ENCODE measurements at regions not wholly inside any gene's neighbourhood (a gene's known extent, or its start where the extent isn't known, plus 50 kb on each side); places are given as distances from the start of the nearest gene placed in this dataset.
A peak's percentile ranks its signal among the peaks of the same experiment; 100 is the strongest.
"Not testable (repeated sequence)": the region's sequence is repeated elsewhere in the genome, so short reads cannot be mapped to it uniquely, and the experiment has no call there.

GRCh38 chr3:35448681-35449080 lies 190.6 kb upstream of the ARPP21 start:
- WGBS, result 96% methylated on average over 1 of the region's 1 CpG
- H3K27me3 ChIP-seq (ENCODE audit: control insufficient read depth in 2 of 2, insufficient read depth in 1 of 2, low read length in 1 of 2), result no peaks in the 10 kb centered on the region
- no peaks in the 10 kb centered on the region for H3K9me3 ChIP-seq (ENCODE audit: control insufficient read depth in 2 of 2, insufficient read depth in 1 of 2, low read length in 1 of 2)
- H3K36me3 ChIP-seq (ENCODE audit: control insufficient read depth in 2 of 2, insufficient read depth in 2 of 2, low read length in 1 of 2), result no peaks in the 10 kb centered on the region
- H3K27ac ChIP-seq (ENCODE audit: low read depth in 1 of 2, low read length in 1 of 2), result no peak overlapping the region
- no peak overlapping the region for H3K4me3 ChIP-seq (ENCODE audit: low read length in 2 of 2)
- DNase-seq (ENCODE audit: low read depth in 6 of 9, low spot score in 9 of 9), result no peak
- H3K4me1 ChIP-seq (ENCODE audit: control insufficient read depth in 2 of 2, insufficient read depth in 2 of 2, low read length in 2 of 2), result peaks cover 0 to 3% of the 10 kb centered on the region in 2 donors

GRCh38 chr3:35454819-35455218 lies 184.5 kb upstream of the ARPP21 start:
- not testable (repeated sequence) for DNase-seq (ENCODE audit: low read depth in 6 of 9, low spot score in 9 of 9); H3K36me3 ChIP-seq (ENCODE audit: control insufficient read depth in 2 of 2, insufficient read depth in 2 of 2, low read length in 1 of 2); H3K27ac ChIP-seq (ENCODE audit: low read depth in 1 of 2, low read length in 1 of 2); H3K4me3 ChIP-seq (ENCODE audit: low read length in 2 of 2); H3K4me1 ChIP-seq (ENCODE audit: control insufficient read depth in 2 of 2, insufficient read depth in 2 of 2, low read length in 2 of 2); H3K27me3 ChIP-seq (ENCODE audit: control insufficient read depth in 2 of 2, insufficient read depth in 1 of 2, low read length in 1 of 2); H3K9me3 ChIP-seq (ENCODE audit: control insufficient read depth in 2 of 2, insufficient read depth in 1 of 2, low read length in 1 of 2)
- WGBS, result 98% methylated on average over 9 of the region's 9 CpGs

DNA sequence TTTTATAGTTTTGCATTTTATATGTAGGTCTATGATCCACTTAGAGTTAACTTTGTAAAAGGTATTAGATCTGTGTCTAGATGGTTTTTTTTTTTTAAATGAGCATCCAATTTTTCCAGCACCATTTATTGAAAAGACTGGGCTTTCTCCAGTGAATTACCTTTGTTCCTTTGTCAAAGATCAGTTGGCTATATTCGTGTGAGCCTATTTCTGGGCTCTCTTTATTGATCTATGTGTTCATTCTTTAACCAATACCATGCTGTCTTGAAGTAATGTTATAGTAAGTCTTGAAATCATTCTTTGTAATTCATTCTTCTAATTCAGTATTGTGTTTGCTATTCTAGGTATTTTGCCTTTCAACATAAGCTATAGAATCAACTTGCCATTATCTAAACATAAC lies 165.4 kb upstream of the ARPP21 start:
- 43% methylated on average over 1 of the region's 1 CpG for WGBS
- Histone ChIP-seq H3K4me1 (ENCODE audit: control insufficient read depth in 2 of 2, insufficient read depth in 2 of 2, low read length in 2 of 2) (no peaks in the 10 kb centered on the region), H3K4me3 (ENCODE audit: low read length in 2 of 2) (no peak overlapping the region), H3K9me3 (ENCODE audit: control insufficient read depth in 2 of 2, insufficient read depth in 1 of 2, low read length in 1 of 2) (no peaks in the 10 kb centered on the region), H3K36me3 (ENCODE audit: control insufficient read depth in 2 of 2, insufficient read depth in 2 of 2, low read length in 1 of 2) (no peaks in the 10 kb centered on the region), H3K27ac (ENCODE audit: low read depth in 1 of 2, low read length in 1 of 2) (no peak overlapping the region), H3K27me3 (ENCODE audit: control insufficient read depth in 2 of 2, insufficient read depth in 1 of 2, low read length in 1 of 2) (no peaks in the 10 kb centered on the region)
- DNase-seq (ENCODE audit: low read depth in 6 of 9, low spot score in 9 of 9), result no peak

DNA sequence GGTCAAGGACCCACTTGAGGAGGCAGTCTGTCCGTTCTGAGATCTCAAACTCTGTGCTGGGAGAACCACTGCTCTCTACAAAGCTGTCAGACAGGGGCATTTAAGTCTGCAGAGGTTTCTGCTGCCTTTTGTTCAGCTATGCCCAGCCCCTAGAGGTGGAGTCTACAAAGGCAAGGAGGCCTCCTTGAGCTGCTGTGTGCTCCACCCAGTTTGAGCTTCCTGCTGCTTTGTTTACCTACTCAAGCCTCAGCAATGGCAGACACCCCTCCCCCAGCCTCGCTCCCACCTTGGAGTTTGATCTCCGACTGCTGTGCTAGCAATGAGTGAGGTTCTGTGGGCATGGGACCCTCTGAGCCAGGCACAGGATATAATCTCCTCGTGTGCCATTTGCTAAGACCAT lies 156.8 kb upstream of the ARPP21 start:
- DNase-seq (ENCODE audit: low read depth in 6 of 9, low spot score in 9 of 9), result peak in 1 of 9 donors; percentile 34
- H3K36me3 ChIP-seq (ENCODE audit: control insufficient read depth in 2 of 2, insufficient read depth in 2 of 2, low read length in 1 of 2), result not testable (repeated sequence)
- 85% methylated on average over 4 of the region's 4 CpGs for WGBS

DNA sequence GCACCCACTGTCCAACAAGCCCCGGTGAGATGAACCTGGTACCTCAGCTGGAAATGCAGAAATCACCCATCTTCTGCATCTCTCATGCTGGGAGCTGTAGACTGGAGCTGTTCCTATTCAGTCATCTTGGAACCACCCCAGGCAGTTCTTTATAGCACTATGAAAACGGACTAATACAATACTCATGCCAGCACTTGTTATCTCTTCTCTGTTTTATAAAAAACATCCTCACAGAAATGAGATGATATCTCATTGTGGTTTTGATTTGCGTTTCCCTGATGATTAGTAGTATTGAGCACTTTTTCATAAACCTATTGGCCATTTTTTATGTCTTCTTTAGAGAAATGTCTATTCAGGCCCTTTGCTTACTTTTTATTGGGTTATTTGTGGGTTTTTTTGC lies 156.2 kb upstream of the ARPP21 start:
- Histone ChIP-seq H3K9me3 (ENCODE audit: control insufficient read depth in 2 of 2, insufficient read depth in 1 of 2, low read length in 1 of 2) (peaks cover 0 to 9% of the 10 kb centered on the region in 2 donors), H3K4me1 (ENCODE audit: control insufficient read depth in 2 of 2, insufficient read depth in 2 of 2, low read length in 2 of 2) (no peaks in the 10 kb centered on the region), H3K27ac (ENCODE audit: low read depth in 1 of 2, low read length in 1 of 2) (no peak overlapping the region), H3K27me3 (ENCODE audit: control insufficient read depth in 2 of 2, insufficient read depth in 1 of 2, low read length in 1 of 2) (no peaks in the 10 kb centered on the region), H3K4me3 (ENCODE audit: low read length in 2 of 2) (no peak overlapping the region), H3K36me3 (ENCODE audit: control insufficient read depth in 2 of 2, insufficient read depth in 2 of 2, low read length in 1 of 2) (no peaks in the 10 kb centered on the region)
- 70% methylated on average over 3 of the region's 3 CpGs for WGBS
- DNase-seq (ENCODE audit: low read depth in 6 of 9, low spot score in 9 of 9), result no peak

More for the DNA sequence above, 156.8 kb upstream of the ARPP21 start:
- not testable (repeated sequence) for H3K27ac ChIP-seq (ENCODE audit: low read depth in 1 of 2, low read length in 1 of 2); H3K4me3 ChIP-seq (ENCODE audit: low read length in 2 of 2); H3K27me3 ChIP-seq (ENCODE audit: control insufficient read depth in 2 of 2, insufficient read depth in 1 of 2, low read length in 1 of 2); H3K4me1 ChIP-seq (ENCODE audit: control insufficient read depth in 2 of 2, insufficient read depth in 2 of 2, low read length in 2 of 2); H3K9me3 ChIP-seq (ENCODE audit: control insufficient read depth in 2 of 2, insufficient read depth in 1 of 2, low read length in 1 of 2)

GRCh38 chr3:35484929-35485530 lies 154.3 kb upstream of the ARPP21 start:
- no peak overlapping the region for H3K4me3 ChIP-seq (ENCODE audit: low read length in 2 of 2)
- no peaks in the 10 kb centered on the region for H3K27me3 ChIP-seq (ENCODE audit: control insufficient read depth in 2 of 2, insufficient read depth in 1 of 2, low read length in 1 of 2)
- H3K36me3 ChIP-seq (ENCODE audit: control insufficient read depth in 2 of 2, insufficient read depth in 2 of 2, low read length in 1 of 2), result no peaks in the 10 kb centered on the region
- H3K27ac ChIP-seq (ENCODE audit: low read depth in 1 of 2, low read length in 1 of 2), result no peak overlapping the region
- 89% methylated on average over 1 of the region's 1 CpG for WGBS
- no peaks in the 10 kb centered on the region for H3K4me1 ChIP-seq (ENCODE audit: control insufficient read depth in 2 of 2, insufficient read depth in 2 of 2, low read length in 2 of 2)
- DNase-seq (ENCODE audit: low read depth in 6 of 9, low spot score in 9 of 9), result no peak
- H3K9me3 ChIP-seq (ENCODE audit: control insufficient read depth in 2 of 2, insufficient read depth in 1 of 2, low read length in 1 of 2), result peaks cover 0 to 9% of the 10 kb centered on the region in 2 donors

- no peak for DNase-seq (ENCODE audit: low read depth in 6 of 9, low spot score in 9 of 9)
- WGBS, result 84% methylated on average over 1 of the region's 1 CpG
- H3K27ac ChIP-seq (ENCODE audit: low read depth in 1 of 2, low read length in 1 of 2), result no peak overlapping the region
Observed at GRCh38 chr3:35486295-35486694, 153.0 kb upstream of the ARPP21 start.

GRCh38 chr3:35487376-35487775 lies 151.9 kb upstream of the ARPP21 start:
- no peak overlapping the region for H3K4me3 ChIP-seq (ENCODE audit: low read length in 2 of 2)
- no peaks in the 10 kb centered on the region for H3K36me3 ChIP-seq (ENCODE audit: control insufficient read depth in 2 of 2, insufficient read depth in 2 of 2, low read length in 1 of 2)
- no peaks in the 10 kb centered on the region for H3K27me3 ChIP-seq (ENCODE audit: control insufficient read depth in 2 of 2, insufficient read depth in 1 of 2, low read length in 1 of 2)
- no peak overlapping the region for H3K27ac ChIP-seq (ENCODE audit: low read depth in 1 of 2, low read length in 1 of 2)
- peaks cover 0 to 7% of the 10 kb centered on the region in 2 donors for H3K9me3 ChIP-seq (ENCODE audit: control insufficient read depth in 2 of 2, insufficient read depth in 1 of 2, low read length in 1 of 2)
- H3K4me1 ChIP-seq (ENCODE audit: control insufficient read depth in 2 of 2, insufficient read depth in 2 of 2, low read length in 2 of 2), result no peaks in the 10 kb centered on the region
- no peak for DNase-seq (ENCODE audit: low read depth in 6 of 9, low spot score in 9 of 9)
- 81% methylated on average over 2 of the region's 2 CpGs for WGBS

More at GRCh38 chr3:35486295-35486694, 153.0 kb upstream of the ARPP21 start:
- Histone ChIP-seq H3K9me3 (ENCODE audit: control insufficient read depth in 2 of 2, insufficient read depth in 1 of 2, low read length in 1 of 2) (peaks cover 0 to 9% of the 10 kb centered on the region in 2 donors), H3K4me3 (ENCODE audit: low read length in 2 of 2) (no peak overlapping the region), H3K36me3 (ENCODE audit: control insufficient read depth in 2 of 2, insufficient read depth in 2 of 2, low read length in 1 of 2) (no peaks in the 10 kb centered on the region), H3K27me3 (ENCODE audit: control insufficient read depth in 2 of 2, insufficient read depth in 1 of 2, low read length in 1 of 2) (no peaks in the 10 kb centered on the region), H3K4me1 (ENCODE audit: control insufficient read depth in 2 of 2, insufficient read depth in 2 of 2, low read length in 2 of 2) (no peaks in the 10 kb centered on the region)

DNA sequence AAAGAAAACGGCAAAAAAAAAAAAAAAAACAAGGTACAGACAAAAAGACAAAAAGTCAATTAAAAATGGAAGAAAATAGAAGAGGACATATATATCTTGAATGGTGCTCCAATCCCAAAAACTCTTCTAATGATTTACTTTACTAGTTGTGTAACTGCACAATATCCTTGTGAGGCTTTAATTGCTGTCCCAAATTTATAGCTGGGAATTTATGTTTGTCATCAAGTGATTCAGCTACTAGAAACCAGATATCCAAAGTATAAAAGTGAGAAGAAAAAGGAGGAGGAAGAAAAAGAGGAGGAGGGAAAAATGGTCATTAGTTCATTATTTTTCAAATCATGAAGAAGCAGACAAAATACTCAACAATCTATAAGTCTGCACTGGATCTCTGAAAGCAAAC lies 150.8 kb upstream of the ARPP21 start:
- no peak overlapping the region for H3K27ac ChIP-seq (ENCODE audit: low read depth in 1 of 2, low read length in 1 of 2)
- no peak for DNase-seq (ENCODE audit: low read depth in 6 of 9, low spot score in 9 of 9)
- H3K4me3 ChIP-seq (ENCODE audit: low read length in 2 of 2), result no peak overlapping the region
- H3K9me3 ChIP-seq (ENCODE audit: control insufficient read depth in 2 of 2, insufficient read depth in 1 of 2, low read length in 1 of 2), result no peaks in the 10 kb centered on the region
- no peaks in the 10 kb centered on the region for H3K36me3 ChIP-seq (ENCODE audit: control insufficient read depth in 2 of 2, insufficient read depth in 2 of 2, low read length in 1 of 2)
- peaks cover 3 to 5% of the 10 kb centered on the region in 2 donors for H3K4me1 ChIP-seq (ENCODE audit: control insufficient read depth in 2 of 2, insufficient read depth in 2 of 2, low read length in 2 of 2)
- 91% methylated on average over 1 of the region's 1 CpG for WGBS
- no peaks in the 10 kb centered on the region for H3K27me3 ChIP-seq (ENCODE audit: control insufficient read depth in 2 of 2, insufficient read depth in 1 of 2, low read length in 1 of 2)
